ENCODE measurements at regions not wholly inside any gene's neighbourhood (a gene's known extent, or its start where the extent isn't known, plus 50 kb on each side); places are given as distances from the start of the nearest gene placed in this dataset.

DNA sequence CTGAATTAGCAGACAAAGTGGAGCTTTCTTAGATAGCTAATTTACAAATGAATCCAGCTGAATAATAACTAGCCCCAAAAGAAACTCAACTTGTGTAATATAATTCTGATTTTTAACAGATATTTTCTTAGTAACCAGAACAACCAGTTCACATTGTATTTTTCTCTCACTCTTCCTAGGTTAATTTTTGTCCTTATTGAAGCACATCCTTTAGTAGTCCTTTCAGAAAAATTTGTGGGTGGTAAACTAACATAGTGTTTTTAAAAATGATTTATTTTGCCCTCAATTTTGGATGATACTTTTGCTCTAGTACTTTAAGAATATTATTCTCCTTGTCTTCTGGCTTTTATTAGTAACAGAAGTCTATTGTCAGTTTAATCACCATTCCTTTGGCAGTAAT, 190.6 kb upstream of the SLC39A10 start:
- H3K4me2 ChIP-seq (ENCODE audit: low read depth, low read length) = no peak overlapping the region
- no peaks in the 10 kb centered on the region for H3K27me3 ChIP-seq (replicated peaks; ENCODE audit: insufficient read depth, low read length)
- no peak overlapping the region for H3K4me3 ChIP-seq (ENCODE audit: low read length)
- TF ChIP-seq EZH2 (optimal IDR thresholded peaks at IDR 0.05; ENCODE audit: low read depth, low read length) (no peak), EZH2phosphoT487 (IDR thresholded peaks at IDR 0.05; ENCODE audit: low read length) (no peak)
- TF ChIP-seq, protein P1, sequence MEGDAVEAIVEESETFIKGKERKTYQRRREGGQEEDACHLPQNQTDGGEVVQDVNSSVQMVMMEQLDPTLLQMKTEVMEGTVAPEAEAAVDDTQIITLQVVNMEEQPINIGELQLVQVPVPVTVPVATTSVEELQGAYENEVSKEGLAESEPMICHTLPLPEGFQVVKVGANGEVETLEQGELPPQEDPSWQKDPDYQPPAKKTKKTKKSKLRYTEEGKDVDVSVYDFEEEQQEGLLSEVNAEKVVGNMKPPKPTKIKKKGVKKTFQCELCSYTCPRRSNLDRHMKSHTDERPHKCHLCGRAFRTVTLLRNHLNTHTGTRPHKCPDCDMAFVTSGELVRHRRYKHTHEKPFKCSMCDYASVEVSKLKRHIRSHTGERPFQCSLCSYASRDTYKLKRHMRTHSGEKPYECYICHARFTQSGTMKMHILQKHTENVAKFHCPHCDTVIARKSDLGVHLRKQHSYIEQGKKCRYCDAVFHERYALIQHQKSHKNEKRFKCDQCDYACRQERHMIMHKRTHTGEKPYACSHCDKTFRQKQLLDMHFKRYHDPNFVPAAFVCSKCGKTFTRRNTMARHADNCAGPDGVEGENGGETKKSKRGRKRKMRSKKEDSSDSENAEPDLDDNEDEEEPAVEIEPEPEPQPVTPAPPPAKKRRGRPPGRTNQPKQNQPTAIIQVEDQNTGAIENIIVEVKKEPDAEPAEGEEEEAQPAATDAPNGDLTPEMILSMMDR (IDR thresholded peaks at IDR 0.05; ENCODE audit: low read length) = no peak
- H3K27ac ChIP-seq (ENCODE audit: low read length) = no peak overlapping the region
- no peak overlapping the region for H3K9ac ChIP-seq (ENCODE audit: low read length)
- peaks cover 38% of the 10 kb centered on the region for H3K4me1 ChIP-seq (ENCODE audit: low read length)
- peaks cover 29% of the 10 kb centered on the region for H3F3A ChIP-seq (ENCODE audit: insufficient read depth, low read length)
- DNase-seq = no peak
- no peaks in the 10 kb centered on the region for H3K79me2 ChIP-seq (ENCODE audit: low read length)
- H4K20me1 ChIP-seq (ENCODE audit: insufficient read depth, low read length) = no peaks in the 10 kb centered on the region
- no peaks in the 10 kb centered on the region for H3K36me3 ChIP-seq (replicated peaks; ENCODE audit: insufficient read depth, low read length)
- no peaks in the 10 kb centered on the region for H3K9me2 ChIP-seq (replicated peaks; ENCODE audit: insufficient read depth, low read length)
- H2AFZ ChIP-seq (ENCODE audit: low read length) = no peak overlapping the region
- H3K9me3 ChIP-seq (replicated peaks; ENCODE audit: insufficient read depth, low read length) = no peaks in the 10 kb centered on the region

DNA sequence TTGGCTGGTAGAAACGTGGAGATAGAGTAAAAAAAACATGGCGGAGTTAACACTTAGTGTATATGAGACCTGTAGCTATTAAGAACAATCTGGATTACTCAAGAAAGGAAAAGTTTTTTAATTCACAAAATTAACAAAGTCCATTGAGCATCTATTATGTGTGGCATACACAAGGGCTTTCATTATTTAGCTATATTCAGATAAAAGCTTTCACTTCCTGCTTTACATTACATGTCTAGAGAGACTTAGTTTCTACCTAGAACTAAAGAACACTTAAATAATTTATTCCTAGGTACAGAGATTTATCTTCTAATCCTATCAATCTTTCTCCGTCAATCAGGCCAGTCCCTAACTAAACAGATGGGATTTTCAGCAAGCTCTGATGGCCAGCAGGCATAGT, 196.0 kb upstream of the SLC39A10 start:
- H3K9me2 ChIP-seq (replicated peaks; ENCODE audit: insufficient read depth, low read length) = no peaks in the 10 kb centered on the region
- H3K9me3 ChIP-seq (replicated peaks; ENCODE audit: insufficient read depth, low read length) = no peaks in the 10 kb centered on the region
- H3K4me2 ChIP-seq (ENCODE audit: low read depth, low read length) = no peak overlapping the region
- H3K79me2 ChIP-seq (ENCODE audit: low read length) = no peaks in the 10 kb centered on the region
- no peak for DNase-seq
- H4K20me1 ChIP-seq (ENCODE audit: insufficient read depth, low read length) = no peaks in the 10 kb centered on the region
- H2AFZ ChIP-seq (ENCODE audit: low read length) = no peak overlapping the region
- TF ChIP-seq EZH2phosphoT487 (IDR thresholded peaks at IDR 0.05; ENCODE audit: low read length) (no peak), EZH2 (optimal IDR thresholded peaks at IDR 0.05; ENCODE audit: low read depth, low read length) (no peak)
- TF ChIP-seq, protein P1 (IDR thresholded peaks at IDR 0.05; ENCODE audit: low read length) = no peak
- H3K36me3 ChIP-seq (replicated peaks; ENCODE audit: insufficient read depth, low read length) = no peaks in the 10 kb centered on the region
- no peaks in the 10 kb centered on the region for H3K27me3 ChIP-seq (replicated peaks; ENCODE audit: insufficient read depth, low read length)
- H3K9ac ChIP-seq (ENCODE audit: low read length) = no peak overlapping the region
- H3F3A ChIP-seq (ENCODE audit: insufficient read depth, low read length) = no peaks in the 10 kb centered on the region
- no peak overlapping the region for H3K4me3 ChIP-seq (ENCODE audit: low read length)
- H3K4me1 ChIP-seq (ENCODE audit: low read length) = no peaks in the 10 kb centered on the region
- H3K27ac ChIP-seq (ENCODE audit: low read length) = no peak overlapping the region

DNA sequence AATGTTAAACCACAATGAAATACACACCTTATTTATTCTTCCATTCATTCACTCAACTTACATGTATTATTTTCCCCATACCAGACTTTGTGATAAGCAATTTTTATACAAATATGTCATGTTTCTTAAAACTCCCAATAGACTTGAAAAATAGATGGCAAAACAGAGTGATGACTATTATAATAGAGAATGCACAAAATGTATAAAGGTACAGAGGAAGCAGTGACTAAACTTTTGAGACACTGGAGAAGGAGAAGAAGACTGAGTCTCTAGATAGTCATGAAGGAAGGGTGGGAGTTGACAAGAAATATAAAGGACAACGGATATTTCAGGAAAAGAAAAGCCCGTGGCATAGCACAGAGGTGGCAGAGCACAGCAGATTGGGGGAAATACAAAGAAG, 198.1 kb upstream of the SLC39A10 start:
- no peak overlapping the region for H2AFZ ChIP-seq (ENCODE audit: low read length)
- TF ChIP-seq, protein P1 (IDR thresholded peaks at IDR 0.05; ENCODE audit: low read length) = no peak
- no peak for TF ChIP-seq EZH2 (optimal IDR thresholded peaks at IDR 0.05; ENCODE audit: low read depth, low read length)
- no peaks in the 10 kb centered on the region for H3K79me2 ChIP-seq (ENCODE audit: low read length)
- no peaks in the 10 kb centered on the region for H4K20me1 ChIP-seq (ENCODE audit: insufficient read depth, low read length)
- no peaks in the 10 kb centered on the region for H3F3A ChIP-seq (ENCODE audit: insufficient read depth, low read length)
- H3K4me1 ChIP-seq (ENCODE audit: low read length) = peaks cover 7% of the 10 kb centered on the region
- H3K9me3 ChIP-seq (replicated peaks; ENCODE audit: insufficient read depth, low read length) = no peaks in the 10 kb centered on the region
- no peak overlapping the region for H3K4me2 ChIP-seq (ENCODE audit: low read depth, low read length)
- H3K4me3 ChIP-seq (ENCODE audit: low read length) = no peak overlapping the region
- H3K27ac ChIP-seq (ENCODE audit: low read length) = no peak overlapping the region
- DNase-seq = no peak
- H3K9ac ChIP-seq (ENCODE audit: low read length) = no peak overlapping the region
- H3K36me3 ChIP-seq (replicated peaks; ENCODE audit: insufficient read depth, low read length) = no peaks in the 10 kb centered on the region
- H3K9me2 ChIP-seq (replicated peaks; ENCODE audit: insufficient read depth, low read length) = no peaks in the 10 kb centered on the region
- no peaks in the 10 kb centered on the region for H3K27me3 ChIP-seq (replicated peaks; ENCODE audit: insufficient read depth, low read length)
